Body of pancreas (tissue), 4 donors: ENCODE measurements at regions not wholly inside any gene's neighbourhood (a gene's known extent, or its start where the extent isn't known, plus 50 kb on each side); places are given as distances from the start of the nearest gene placed in this dataset.

Source experiments
- ATAC-seq: fragments of 150-250 bp; one replicate; pipeline ENCODE4 v1.9.1; 2016
- DNase-seq, 4 donors: peaks; one replicate each; pipeline ENCODE4 v3.0.0-alpha.2; 2019
- H3K27ac ChIP-seq, 4 donors: fragments of 200-600 bp; sonication (generic); 1 replicate in 3 of 4; 2 replicates in 1 of 4; pipeline versions ENCODE4 v1.5.1 to v1.6.1; 2016 to 2019; ENCODE audit warnings: mild to moderate bottlenecking in 1 of 4, mixed read lengths in 1 of 4, moderate library complexity in 1 of 4
- H3K27me3 ChIP-seq, 2 donors: fragments of 200-600 bp; sonication (generic); one replicate each; pipeline ENCODE4 v1.6.0; 2016; ENCODE audit warnings: mild to moderate bottlenecking in 1 of 2
- H3K36me3 ChIP-seq, 2 donors: fragments of 200-600 bp; sonication (generic); replicated peaks in 1 of 2; 2 replicates each; pipeline ENCODE4 v1.5.1; 2016; ENCODE audit warnings: low read depth in 2 of 2; ENCODE audit not compliant: insufficient read depth in 1 of 2
- H3K4me1 ChIP-seq: fragments of 200-600 bp; sonication (generic); one replicate; pipeline ENCODE4 v1.6.0; 2016
- H3K4me3 ChIP-seq, 2 donors: fragments of 200-600 bp; sonication (generic); 1 replicate in 1 of 2; 2 replicates in 1 of 2; pipeline ENCODE4 v1.5.1; 2016 to 2019
- H3K9me3 ChIP-seq, 3 donors: fragments of 200-600 bp; sonication (generic); 1 replicate in 2 of 3; 2 replicates in 1 of 3; pipeline ENCODE4 v1.5.1; 2016
- CTCF ChIP-seq, 7 experiments: fragments of 450-650 bp in 4 of 7; fragments of 200-600 bp in 3 of 7; sonication (generic) in 3 of 7; IDR thresholded peaks; one replicate each; pipeline ENCODE4 v1.5.1; 2016 to 2019; ENCODE audit warnings: antibody characterized with exemption in 7 of 7
- POLR2A ChIP-seq, 3 donors: fragments of 450-650 bp; IDR thresholded peaks; one replicate each; pipeline ENCODE4 v1.6.1; 2016; ENCODE audit warnings: antibody characterized with exemption in 3 of 3, mild to moderate bottlenecking in 2 of 3
- WGBS, 2 donors: methylation state at CpG; one replicate each; pipeline ENCODE4 v1.1.5; 2017; 5-methylcytosine and 5-hydroxymethylcytosine counted together
- intact Hi-C: fragments of 100-400 bp; cut with DNase I; formaldehyde crosslinking; loops from one replicate; pipeline ENCODE4 v1.15.1; 2023

- ATAC-seq (no peak), DNase-seq (no peak)
- Histone ChIP-seq H3K36me3 (no peaks in the 10 kb centered on the region), H3K4me3 (no peak overlapping the region), H3K27ac (no peak overlapping the region), H3K27me3 (no peaks in the 10 kb centered on the region), H3K9me3 (no peaks in the 10 kb centered on the region), H3K4me1 (no peaks in the 10 kb centered on the region)
- intact Hi-C loops, result no loop called here
- WGBS, 2 donors, result 49 to 64% methylated on average over 4 of the region's 4 CpGs
- no peak for TF ChIP-seq CTCF (IDR thresholded peaks at IDR 0.05)
- TF ChIP-seq POLR2A (IDR thresholded peaks at IDR 0.05), result no peak
These were observed 507.8 kb upstream of the NMUR2 start for GRCh38 chr5:152912924-152913323.

GRCh38 chr5:152932621-152933020 is 527.5 kb upstream of the NMUR2 start:
- Histone ChIP-seq H3K36me3 (no peaks in the 10 kb centered on the region), H3K9me3 (no peaks in the 10 kb centered on the region), H3K27ac (no peak overlapping the region), H3K4me1 (no peaks in the 10 kb centered on the region), H3K4me3 (no peak overlapping the region), H3K27me3 (no peaks in the 10 kb centered on the region)
- intact Hi-C loops, result no loop called here
- ATAC-seq, result no peak
- TF ChIP-seq CTCF (IDR thresholded peaks at IDR 0.05), result no peak
- no peak for TF ChIP-seq POLR2A (IDR thresholded peaks at IDR 0.05)
- no peak for DNase-seq

DNA sequence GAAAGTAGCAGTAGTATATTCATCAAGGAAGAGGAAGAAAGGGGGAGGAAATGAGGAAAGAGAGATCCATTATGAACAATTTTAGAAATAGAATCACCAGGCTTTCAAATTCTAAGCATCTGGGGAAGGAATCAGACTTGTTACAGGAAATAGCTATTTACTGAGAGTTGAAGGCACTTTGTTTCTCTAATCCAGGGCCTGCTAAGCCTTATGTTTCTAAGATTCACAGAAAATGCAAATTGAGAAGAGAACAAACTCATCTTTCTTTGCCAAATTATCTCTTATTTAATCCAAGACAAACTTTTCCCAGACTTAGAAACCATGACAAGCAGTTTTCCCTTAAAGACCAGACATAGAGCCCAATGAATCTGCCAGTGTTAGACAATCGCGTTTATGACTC is 528.0 kb upstream of the NMUR2 start:
- intact Hi-C loops, result no loop called here
- WGBS, 2 donors, result 39 to 52% methylated on average over 2 of the region's 2 CpGs

DNA sequence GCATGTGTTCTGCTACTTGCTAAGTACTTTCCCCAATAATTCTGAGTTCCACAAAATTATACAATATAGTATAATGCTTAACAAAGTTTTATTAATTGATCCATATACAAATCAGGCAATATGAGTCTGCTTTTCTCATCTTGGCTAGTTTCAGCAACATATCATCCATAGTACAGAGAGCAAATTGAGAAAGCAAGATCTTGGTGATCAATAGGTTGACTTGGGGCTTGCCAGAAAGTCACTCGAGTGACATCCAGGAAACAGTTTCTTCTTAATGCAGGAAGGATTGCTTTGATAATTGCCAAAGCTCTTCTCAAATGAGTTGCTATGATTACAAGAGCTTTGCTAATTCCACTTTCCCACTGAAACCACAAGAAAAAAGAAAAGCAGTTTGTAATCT is 533.6 kb upstream of the NMUR2 start:
- H3K9me3 ChIP-seq, result no peaks in the 10 kb centered on the region
- no peaks in the 10 kb centered on the region for H3K4me1 ChIP-seq
- ATAC-seq, result no peak
- H3K4me3 ChIP-seq, result no peak overlapping the region
- no peaks in the 10 kb centered on the region for H3K36me3 ChIP-seq
- no peak for TF ChIP-seq CTCF (IDR thresholded peaks at IDR 0.05)
- no peak for TF ChIP-seq POLR2A (IDR thresholded peaks at IDR 0.05)
- DNase-seq, result no peak
- intact Hi-C loops, result no loop called here
- WGBS, 2 donors, result 67 to 75% methylated on average over 1 of the region's 1 CpG
- H3K27ac ChIP-seq, result no peak overlapping the region
- H3K27me3 ChIP-seq, result no peaks in the 10 kb centered on the region

More for the DNA sequence above, 528.0 kb upstream of the NMUR2 start:
- no peaks in the 10 kb centered on the region for H3K4me1 ChIP-seq
- no peaks in the 10 kb centered on the region for H3K36me3 ChIP-seq
- no peaks in the 10 kb centered on the region for H3K27me3 ChIP-seq
- H3K9me3 ChIP-seq, result no peaks in the 10 kb centered on the region
- no peak overlapping the region for H3K4me3 ChIP-seq
- TF ChIP-seq CTCF (IDR thresholded peaks at IDR 0.05), result no peak
- no peak overlapping the region for H3K27ac ChIP-seq
- ATAC-seq (no peak), DNase-seq (no peak)

- no peak overlapping the region for H3K4me3 ChIP-seq
- TF ChIP-seq POLR2A (IDR thresholded peaks at IDR 0.05), result no peak
- TF ChIP-seq CTCF (IDR thresholded peaks at IDR 0.05), result no peak
- intact Hi-C loops, result no loop called here
- ATAC-seq (no peak), DNase-seq (no peak)
- no peaks in the 10 kb centered on the region for H3K9me3 ChIP-seq
- no peaks in the 10 kb centered on the region for H3K27me3 ChIP-seq
- H3K27ac ChIP-seq, result no peak overlapping the region
- WGBS, 2 donors, result 52 to 61% methylated on average over 5 of the region's 5 CpGs
- H3K4me1 ChIP-seq, result no peaks in the 10 kb centered on the region
- H3K36me3 ChIP-seq, result no peaks in the 10 kb centered on the region
These were observed 537.7 kb upstream of the NMUR2 start for GRCh38 chr5:152942633-152943336.
